Central memory CD8-positive, alpha-beta T cell (primary cell): ENCODE measurements at regions not wholly inside any gene's neighbourhood (a gene's known extent, or its start where the extent isn't known, plus 50 kb on each side); places are given as distances from the start of the nearest gene placed in this dataset.

ENCODE experiments used
- ATAC-seq: fragments of 150-1000 bp; cut with Tn5 transposase; replicated peaks from 2 replicates; pipeline ENCODE4 v1.10.0; 2022; ENCODE audit warnings: mild to moderate bottlenecking, moderate FRiP score, moderate number of reproducible peaks; ENCODE audit not compliant: poor library complexity, severe bottlenecking; ENCODE audit errors: extremely low read depth
- DNase-seq, 2 donors: peaks; one replicate each; pipeline ENCODE4 v3.0.0; 2021; ENCODE audit warnings: low spot score in 2 of 2
- H3K27ac Mint-ChIP-seq: one replicate; pipeline ENCODE4 v1.8.0; 2022; ENCODE audit warnings: low read depth, mild to moderate bottlenecking, moderate library complexity, mixed read lengths
- H3K27me3 Mint-ChIP-seq: one replicate; pipeline ENCODE4 v1.8.0; 2022; ENCODE audit warnings: mixed read lengths
- H3K36me3 Mint-ChIP-seq: one replicate; pipeline ENCODE4 v1.8.0; 2022; ENCODE audit warnings: mild to moderate bottlenecking, moderate library complexity, mixed read lengths; ENCODE audit not compliant: insufficient read depth
- H3K4me1 Mint-ChIP-seq: one replicate; pipeline ENCODE4 v1.8.0; 2022; ENCODE audit warnings: mixed read lengths
- H3K4me3 Mint-ChIP-seq: one replicate; pipeline ENCODE4 v1.8.0; 2022; ENCODE audit warnings: mild to moderate bottlenecking, moderate library complexity, mixed read lengths
- H3K9me3 Mint-ChIP-seq: one replicate; pipeline ENCODE4 v1.8.0; 2022; ENCODE audit warnings: mixed read lengths

- ATAC-seq: no peak
- no peak for DNase-seq
- Mint-ChIP-seq H3K9me3 (no peaks in the 10 kb centered on the region), H3K4me3 (no peak overlapping the region), H3K36me3 (peaks cover 3% of the 10 kb centered on the region), H3K27me3 (no peaks in the 10 kb centered on the region), H3K27ac (no peak overlapping the region), H3K4me1 (no peaks in the 10 kb centered on the region)
These were observed 133.9 kb downstream of the TDRD15 start for GRCh38 chr2:21257621-21258020.

GRCh38 chr2:21258082-21258481 lies 134.3 kb downstream of the TDRD15 start:
- ATAC-seq (no peak), DNase-seq (no peak)
- H3K27me3 Mint-ChIP-seq: no peaks in the 10 kb centered on the region
- peaks cover 3% of the 10 kb centered on the region for H3K36me3 Mint-ChIP-seq
- H3K27ac Mint-ChIP-seq: no peak overlapping the region
- H3K9me3 Mint-ChIP-seq: no peaks in the 10 kb centered on the region
- H3K4me3 Mint-ChIP-seq: no peak overlapping the region
- H3K4me1 Mint-ChIP-seq: no peaks in the 10 kb centered on the region

GRCh38 chr2:21260311-21260710 lies 136.5 kb downstream of the TDRD15 start:
- peaks cover 2% of the 10 kb centered on the region for H3K36me3 Mint-ChIP-seq
- ATAC-seq (no peak), DNase-seq (no peak)
- no peaks in the 10 kb centered on the region for H3K9me3 Mint-ChIP-seq
- H3K27ac Mint-ChIP-seq: no peak overlapping the region
- H3K4me3 Mint-ChIP-seq: no peak overlapping the region
- no peaks in the 10 kb centered on the region for H3K27me3 Mint-ChIP-seq
- H3K4me1 Mint-ChIP-seq: no peaks in the 10 kb centered on the region

- Mint-ChIP-seq H3K27me3 (no peaks in the 10 kb centered on the region), H3K4me1 (no peaks in the 10 kb centered on the region), H3K27ac (no peak overlapping the region), H3K4me3 (no peak overlapping the region), H3K36me3 (peaks cover 2% of the 10 kb centered on the region), H3K9me3 (peaks cover 4% of the 10 kb centered on the region)
- no peak for ATAC-seq
- no peak for DNase-seq
These were observed 137.8 kb downstream of the TDRD15 start for GRCh38 chr2:21261591-21261990.

GRCh38 chr2:21262426-21262940 lies 138.7 kb downstream of the TDRD15 start:
- peaks cover 4% of the 10 kb centered on the region for H3K9me3 Mint-ChIP-seq
- H3K27ac Mint-ChIP-seq: no peak overlapping the region
- H3K36me3 Mint-ChIP-seq: peaks cover 2% of the 10 kb centered on the region
- ATAC-seq (no peak), DNase-seq (no peak)
- H3K4me3 Mint-ChIP-seq: no peak overlapping the region
- H3K27me3 Mint-ChIP-seq: no peaks in the 10 kb centered on the region
- H3K4me1 Mint-ChIP-seq: no peaks in the 10 kb centered on the region

- ATAC-seq: no peak
- Mint-ChIP-seq H3K4me1 (no peaks in the 10 kb centered on the region), H3K27me3 (no peaks in the 10 kb centered on the region), H3K4me3 (no peak overlapping the region), H3K27ac (no peak overlapping the region), H3K9me3 (peaks cover 4% of the 10 kb centered on the region), H3K36me3 (no peaks in the 10 kb centered on the region)
- DNase-seq: no peak
These were observed 139.9 kb downstream of the TDRD15 start for GRCh38 chr2:21263622-21264021.

GRCh38 chr2:21265752-21266151 lies 142.0 kb downstream of the TDRD15 start:
- DNase-seq: no peak
- Mint-ChIP-seq H3K27me3 (no peaks in the 10 kb centered on the region), H3K27ac (no peak overlapping the region), H3K4me1 (no peaks in the 10 kb centered on the region), H3K36me3 (no peaks in the 10 kb centered on the region), H3K4me3 (no peak overlapping the region), H3K9me3 (peaks cover 4% of the 10 kb centered on the region)
- ATAC-seq: no peak

- H3K4me1 Mint-ChIP-seq: no peaks in the 10 kb centered on the region
- no peak for ATAC-seq
- no peak for DNase-seq
- H3K4me3 Mint-ChIP-seq: no peak overlapping the region
- H3K27me3 Mint-ChIP-seq: no peaks in the 10 kb centered on the region
- no peak overlapping the region for H3K27ac Mint-ChIP-seq
- no peaks in the 10 kb centered on the region for H3K36me3 Mint-ChIP-seq
- H3K9me3 Mint-ChIP-seq: peaks cover 7% of the 10 kb centered on the region
These were observed 143.6 kb downstream of the TDRD15 start for GRCh38 chr2:21267232-21267835.

- Mint-ChIP-seq H3K27ac (no peak overlapping the region), H3K4me3 (no peak overlapping the region), H3K4me1 (no peaks in the 10 kb centered on the region), H3K36me3 (no peaks in the 10 kb centered on the region), H3K27me3 (no peaks in the 10 kb centered on the region), H3K9me3 (peaks cover 10% of the 10 kb centered on the region)
- DNase-seq: no peak
- ATAC-seq: no peak
These were observed 144.6 kb downstream of the TDRD15 start for GRCh38 chr2:21268197-21268877.

GRCh38 chr2:21268878-21269224 lies 145.1 kb downstream of the TDRD15 start:
- Mint-ChIP-seq H3K4me1 (no peaks in the 10 kb centered on the region), H3K27ac (no peak overlapping the region), H3K27me3 (no peaks in the 10 kb centered on the region), H3K4me3 (no peak overlapping the region), H3K9me3 (peaks cover 10% of the 10 kb centered on the region), H3K36me3 (no peaks in the 10 kb centered on the region)
- DNase-seq (no peak), ATAC-seq (no peak)

- Mint-ChIP-seq H3K27ac (no peak overlapping the region), H3K27me3 (no peaks in the 10 kb centered on the region), H3K36me3 (no peaks in the 10 kb centered on the region), H3K9me3 (peaks cover 10% of the 10 kb centered on the region), H3K4me3 (no peak overlapping the region), H3K4me1 (no peaks in the 10 kb centered on the region)
- DNase-seq: no peak
- no peak for ATAC-seq
These were observed 145.6 kb downstream of the TDRD15 start for GRCh38 chr2:21269382-21269781.

- no peak for DNase-seq
- H3K4me1 Mint-ChIP-seq: no peaks in the 10 kb centered on the region
- no peaks in the 10 kb centered on the region for H3K27me3 Mint-ChIP-seq
- H3K9me3 Mint-ChIP-seq: peaks cover 10% of the 10 kb centered on the region
- no peak for ATAC-seq
- H3K27ac Mint-ChIP-seq: no peak overlapping the region
- no peak overlapping the region for H3K4me3 Mint-ChIP-seq
- no peaks in the 10 kb centered on the region for H3K36me3 Mint-ChIP-seq
These were observed 146.3 kb downstream of the TDRD15 start for GRCh38 chr2:21270083-21270491.

- H3K4me1 Mint-ChIP-seq: no peaks in the 10 kb centered on the region
- H3K27ac Mint-ChIP-seq: no peak overlapping the region
- no peak for DNase-seq
- no peaks in the 10 kb centered on the region for H3K27me3 Mint-ChIP-seq
- H3K4me3 Mint-ChIP-seq: no peak overlapping the region
- peaks cover 6% of the 10 kb centered on the region for H3K9me3 Mint-ChIP-seq
- no peak for ATAC-seq
- H3K36me3 Mint-ChIP-seq: no peaks in the 10 kb centered on the region
These were observed 146.9 kb downstream of the TDRD15 start for GRCh38 chr2:21270708-21271122.
